ENCODE measurements at regions not wholly inside any gene's neighbourhood (a gene's known extent, or its start where the extent isn't known, plus 50 kb on each side); places are given as distances from the start of the nearest gene placed in this dataset.

DNA sequence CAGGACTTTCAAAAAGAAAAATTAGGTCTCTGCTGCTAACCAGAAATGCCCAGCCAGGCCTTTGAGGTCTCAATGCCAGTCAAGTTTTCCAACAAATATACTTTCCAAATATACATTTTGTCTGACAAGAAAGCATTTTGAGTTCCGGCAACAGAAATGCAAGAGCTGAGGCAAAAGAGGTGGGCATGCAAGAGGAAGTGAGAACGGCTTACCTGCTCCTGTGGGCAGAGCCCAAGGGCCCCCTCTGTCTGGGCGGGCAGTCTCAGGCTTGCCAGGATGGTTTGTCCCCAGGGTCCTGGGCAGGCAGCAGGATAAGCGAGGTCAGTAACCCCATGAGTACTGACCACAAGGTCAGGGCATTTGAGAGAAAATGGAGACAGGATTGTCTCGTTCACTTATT lies 136.1 kb upstream of the TOPAZ1 start:
- no peak for TF ChIP-seq POLR2A (IDR thresholded peaks at IDR 0.05)
- no peak for TF ChIP-seq POLR2AphosphoS5 (IDR thresholded peaks at IDR 0.05; ENCODE audit: insufficient read depth in 1 of 2, low read depth in 1 of 2)

Data from vagina (tissue), 2 donors.